ENCODE measurements at regions not wholly inside any gene's neighbourhood (a gene's known extent, or its start where the extent isn't known, plus 50 kb on each side); places are given as distances from the start of the nearest gene placed in this dataset.
"Not testable (repeated sequence)": the region's sequence is repeated elsewhere in the genome, so short reads cannot be mapped to it uniquely, and the experiment has no call there.

- no peak for DNase-seq (ENCODE audit: low read depth)
- no peak overlapping the region for H3K4me3 ChIP-seq (replicated peaks; ENCODE audit: low read depth, low read length)
- no peak for TF ChIP-seq CTCF (IDR thresholded peaks at IDR 0.05; ENCODE audit: low read length, missing control alignments)
Measured at GRCh38 chr2:35204881-35205280, 1150.7 kb upstream of the CRIM1 start.

GRCh38 chr2:35204323-35204722 is 1151.3 kb upstream of the CRIM1 start:
- TF ChIP-seq CTCF (IDR thresholded peaks at IDR 0.05; ENCODE audit: low read length, missing control alignments): no peak

GRCh38 chr2:35199298-35199697 is 1156.3 kb upstream of the CRIM1 start:
- no peak for DNase-seq (ENCODE audit: low read depth)
- no peak overlapping the region for H3K4me3 ChIP-seq (replicated peaks; ENCODE audit: low read depth, low read length)
- no peak for TF ChIP-seq CTCF (IDR thresholded peaks at IDR 0.05; ENCODE audit: low read length, missing control alignments)

More at GRCh38 chr2:35204323-35204722, 1151.3 kb upstream of the CRIM1 start:
- H3K4me3 ChIP-seq (replicated peaks; ENCODE audit: low read depth, low read length): no peak overlapping the region
- DNase-seq (ENCODE audit: low read depth): no peak

GRCh38 chr2:35185861-35186412 is 1169.6 kb upstream of the CRIM1 start:
- no peak for DNase-seq (ENCODE audit: low read depth)
- no peak for TF ChIP-seq CTCF (IDR thresholded peaks at IDR 0.05; ENCODE audit: low read length, missing control alignments)
- no peak overlapping the region for H3K4me3 ChIP-seq (replicated peaks; ENCODE audit: low read depth, low read length)

DNA sequence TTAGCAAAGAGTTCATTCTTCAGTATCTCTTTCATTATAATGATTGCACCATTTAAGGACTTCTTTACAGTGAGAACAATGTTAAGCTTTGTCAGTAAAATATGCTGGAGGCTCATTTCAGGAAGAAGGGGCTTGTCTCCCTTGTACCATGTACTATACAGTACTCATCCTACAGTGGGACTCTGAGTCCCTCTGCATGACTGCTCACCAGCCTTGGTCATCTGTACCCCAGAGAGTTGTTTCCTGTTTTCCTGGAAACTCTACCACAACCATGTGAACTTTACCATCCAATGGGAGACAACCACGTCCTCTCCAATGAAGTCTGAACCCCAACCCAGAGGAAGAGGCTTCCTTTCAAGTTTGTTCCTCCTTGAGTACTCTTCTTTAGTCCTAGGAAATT is 1171.1 kb upstream of the CRIM1 start:
- no peak for TF ChIP-seq CTCF (IDR thresholded peaks at IDR 0.05; ENCODE audit: low read length, missing control alignments)
- no peak overlapping the region for H3K4me3 ChIP-seq (replicated peaks; ENCODE audit: low read depth, low read length)
- no peak for DNase-seq (ENCODE audit: low read depth)

DNA sequence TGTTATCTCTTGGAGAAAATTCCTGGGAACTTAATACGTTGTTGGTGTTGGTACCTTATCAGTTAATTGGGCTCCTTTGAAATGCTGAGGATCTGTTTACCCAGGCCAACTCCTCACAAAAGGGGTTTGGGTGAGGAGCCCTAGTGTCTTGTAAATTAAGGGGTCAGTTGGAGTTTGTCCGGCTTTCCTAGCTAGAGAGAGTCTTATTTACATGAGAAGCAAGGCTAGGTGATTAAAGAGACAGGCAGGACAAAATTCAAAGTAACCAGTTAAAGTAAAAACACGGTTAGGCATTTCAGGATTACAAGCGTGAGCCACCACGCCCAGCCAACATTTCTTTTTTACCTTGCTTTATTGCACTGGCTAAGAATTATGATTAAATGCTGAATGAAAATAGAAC is 1178.9 kb upstream of the CRIM1 start:
- DNase-seq (ENCODE audit: low read depth): not testable (repeated sequence)

DNA sequence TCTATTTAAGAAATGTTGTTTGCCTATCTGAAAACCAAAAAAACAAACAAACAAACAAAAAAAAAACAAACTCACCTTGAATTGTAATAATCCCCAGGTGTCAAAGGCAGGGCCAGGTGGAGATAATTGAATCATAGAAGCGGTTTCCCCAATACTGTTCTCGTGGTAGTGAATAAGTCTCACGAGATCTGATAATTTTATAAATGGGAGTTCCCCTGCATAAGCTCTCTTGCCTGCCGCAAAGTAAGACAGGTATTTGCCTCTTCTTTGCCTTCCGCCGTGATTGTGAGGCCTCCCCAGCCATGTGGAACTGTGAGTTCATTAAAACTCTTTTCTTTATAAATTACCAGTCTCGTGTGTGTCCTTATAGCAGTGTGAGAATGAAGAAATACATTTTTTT is 1180.7 kb upstream of the CRIM1 start:
- DNase-seq (ENCODE audit: low read depth): no peak
- no peak for TF ChIP-seq CTCF (IDR thresholded peaks at IDR 0.05; ENCODE audit: low read length, missing control alignments)
- no peak overlapping the region for H3K4me3 ChIP-seq (replicated peaks; ENCODE audit: low read depth, low read length)

More for the DNA sequence above, 1178.9 kb upstream of the CRIM1 start:
- H3K4me3 ChIP-seq (replicated peaks; ENCODE audit: low read depth, low read length): not testable (repeated sequence)
